Tibial nerve (tissue), 4 donors: ENCODE measurements at regions not wholly inside any gene's neighbourhood (a gene's known extent, or its start where the extent isn't known, plus 50 kb on each side); places are given as distances from the start of the nearest gene placed in this dataset.

ENCODE experiments used
- CTCF ChIP-seq, 5 experiments: fragments of 200-600 bp in 3 of 5; fragments of 450-650 bp in 2 of 5; sonication (generic) in 3 of 5; IDR thresholded peaks; one replicate each; pipeline ENCODE4 v1.5.1; 2016 to 2019; ENCODE audit warnings: antibody characterized with exemption in 5 of 5, mild to moderate bottlenecking in 3 of 5, moderate library complexity in 2 of 5
- EP300 ChIP-seq, 2 donors: sonication (generic); formaldehyde crosslinking; IDR thresholded peaks; one replicate each; pipeline ENCODE4 v1.6.1; 2017; ENCODE audit warnings: antibody characterized with exemption in 2 of 2, mild to moderate bottlenecking in 1 of 2
- POLR2A ChIP-seq, 2 donors: fragments of 450-650 bp; IDR thresholded peaks; one replicate each; pipeline ENCODE4 v1.6.1; 2017; ENCODE audit warnings: antibody characterized with exemption in 2 of 2, mild to moderate bottlenecking in 2 of 2, moderate library complexity in 2 of 2

- TF ChIP-seq CTCF (IDR thresholded peaks at IDR 0.05) (no peak), POLR2A (IDR thresholded peaks at IDR 0.05) (no peak), EP300 (IDR thresholded peaks at IDR 0.05) (no peak)
Observed at GRCh38 chr15:46496491-46497115, 861.8 kb downstream of the SQOR start.
